ENCODE measurements at regions not wholly inside any gene's neighbourhood (a gene's known extent, or its start where the extent isn't known, plus 50 kb on each side); places are given as distances from the start of the nearest gene placed in this dataset.

DNA sequence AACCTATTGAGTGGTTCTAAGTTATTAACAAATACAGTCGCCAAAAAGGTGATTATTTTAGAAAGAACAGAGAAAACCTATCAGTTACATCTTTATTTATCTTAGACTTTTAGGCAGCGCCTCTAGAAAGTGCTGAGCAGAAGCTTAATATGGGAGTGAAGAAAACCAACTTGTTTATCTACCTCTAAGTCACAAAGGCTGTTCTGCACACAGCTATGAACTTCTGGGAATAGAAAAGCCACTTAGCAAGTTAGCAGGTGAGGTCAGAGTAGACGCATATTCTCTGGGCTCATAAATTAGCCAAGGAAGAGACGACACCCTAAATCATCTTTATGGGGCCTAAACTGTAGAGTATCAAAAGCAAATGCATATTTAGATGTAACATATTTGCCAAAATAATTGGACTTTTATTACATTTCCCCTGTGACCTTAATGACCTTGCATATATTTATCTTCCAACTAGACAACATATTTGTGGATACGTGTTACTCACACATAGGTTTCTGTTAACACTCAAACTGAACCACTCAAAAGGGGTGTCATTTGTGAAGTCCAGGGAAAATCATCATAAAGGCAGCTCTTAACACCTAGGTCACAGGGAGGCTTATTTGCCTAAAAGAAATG is 267.1 kb downstream of the ADGB start:
- Histone ChIP-seq H3K27ac (ENCODE audit: low read depth, low read length) (no peak overlapping the region), H3K4me1 (ENCODE audit: control insufficient read depth in 2 of 2, insufficient read depth in 2 of 2, low read length in 2 of 2) (no peaks in the 10 kb centered on the region), H3K36me3 (ENCODE audit: control insufficient read depth in 2 of 3, insufficient read depth in 3 of 3, low read length in 3 of 3) (no peaks in the 10 kb centered on the region), H3K27me3 (ENCODE audit: control insufficient read depth in 2 of 2, insufficient read depth in 2 of 2, low read length in 2 of 2) (no peaks in the 10 kb centered on the region), H3K9me3 (ENCODE audit: control insufficient read depth in 2 of 3, low read length in 3 of 3) (no peaks in the 10 kb centered on the region), H3K4me3 (ENCODE audit: low read length) (no peak overlapping the region)
- Mint-ChIP-seq H3K27ac (no peak overlapping the region), H3K9me3 (no peaks in the 10 kb centered on the region), H3K4me1 (peaks cover 0 to 5% (median 0%) of the 10 kb centered on the region in 7 donors), H3K4me3 (no peak overlapping the region), H3K36me3 (peaks cover 0 to 3% (median 0%) of the 10 kb centered on the region in 5 donors), H3K27me3 (peaks cover 0 to 3% (median 0%) of the 10 kb centered on the region in 5 donors)
- DNase-seq (no peak), ATAC-seq (no peak)
- intact Hi-C loops (cut with micrococcal nuclease) = no loop called here
- ChIA-PET CTCF (no interaction called here), POLR2A (no interaction called here)

GRCh38 chr6:146866731-146867414 is 268.1 kb downstream of the ADGB start:
- ATAC-seq = no peak
- no peak overlapping the region for H3K4me3 Mint-ChIP-seq
- CTCF ChIA-PET = no interaction called here
- no peaks in the 10 kb centered on the region for H3K4me1 ChIP-seq (ENCODE audit: control insufficient read depth in 2 of 2, insufficient read depth in 2 of 2, low read length in 2 of 2)
- peaks cover 0 to 3% (median 0%) of the 10 kb centered on the region in 5 donors for H3K27me3 Mint-ChIP-seq
- POLR2A ChIA-PET = no interaction called here
- peaks cover 0 to 6% (median 0%) of the 10 kb centered on the region in 7 donors for H3K4me1 Mint-ChIP-seq
- H3K4me3 ChIP-seq (ENCODE audit: low read length) = no peak overlapping the region
- H3K27me3 ChIP-seq (ENCODE audit: control insufficient read depth in 2 of 2, insufficient read depth in 2 of 2, low read length in 2 of 2) = no peaks in the 10 kb centered on the region
- intact Hi-C loops (cut with micrococcal nuclease) = no loop called here
- H3K27ac ChIP-seq (ENCODE audit: low read depth, low read length) = no peak overlapping the region
- H3K9me3 ChIP-seq (ENCODE audit: control insufficient read depth in 2 of 3, low read length in 3 of 3) = no peaks in the 10 kb centered on the region
- peaks cover 0 to 3% (median 0%) of the 10 kb centered on the region in 5 donors for H3K36me3 Mint-ChIP-seq
- no peak overlapping the region for H3K27ac Mint-ChIP-seq
- DNase-seq = no peak
- H3K36me3 ChIP-seq (ENCODE audit: control insufficient read depth in 2 of 3, insufficient read depth in 3 of 3, low read length in 3 of 3) = no peaks in the 10 kb centered on the region
- H3K9me3 Mint-ChIP-seq = peaks cover 0 to 3% (median 0%) of the 10 kb centered on the region in 11 donors

GRCh38 chr6:146868671-146869209 is 270.0 kb downstream of the ADGB start:
- CTCF ChIA-PET = no interaction called here
- no peaks in the 10 kb centered on the region for H3K9me3 ChIP-seq (ENCODE audit: control insufficient read depth in 2 of 3, low read length in 3 of 3)
- no peak overlapping the region for H3K4me3 Mint-ChIP-seq

GRCh38 chr6:146870760-146871159 is 272.0 kb downstream of the ADGB start:
- Mint-ChIP-seq H3K4me1 (peaks cover 0 to 6% (median 0%) of the 10 kb centered on the region in 7 donors), H3K27me3 (peaks cover 0 to 3% (median 0%) of the 10 kb centered on the region in 5 donors), H3K36me3 (peaks cover 0 to 3% (median 0%) of the 10 kb centered on the region in 5 donors), H3K27ac (no peak overlapping the region), H3K9me3 (peaks cover 0 to 3% (median 0%) of the 10 kb centered on the region in 11 donors), H3K4me3 (no peak overlapping the region)
- intact Hi-C loops (cut with micrococcal nuclease) = no loop called here
- Histone ChIP-seq H3K4me3 (ENCODE audit: low read length) (no peak overlapping the region), H3K36me3 (ENCODE audit: control insufficient read depth in 2 of 3, insufficient read depth in 3 of 3, low read length in 3 of 3) (no peaks in the 10 kb centered on the region), H3K27me3 (ENCODE audit: control insufficient read depth in 2 of 2, insufficient read depth in 2 of 2, low read length in 2 of 2) (no peaks in the 10 kb centered on the region), H3K27ac (ENCODE audit: low read depth, low read length) (no peak overlapping the region), H3K9me3 (ENCODE audit: control insufficient read depth in 2 of 3, low read length in 3 of 3) (no peaks in the 10 kb centered on the region), H3K4me1 (ENCODE audit: control insufficient read depth in 2 of 2, insufficient read depth in 2 of 2, low read length in 2 of 2) (no peaks in the 10 kb centered on the region)
- ATAC-seq = peak; percentile 37
- CTCF ChIA-PET = no interaction called here
- DNase-seq = no peak
- POLR2A ChIA-PET = no interaction called here

More at GRCh38 chr6:146868671-146869209, 270.0 kb downstream of the ADGB start:
- POLR2A ChIA-PET = no interaction called here
- DNase-seq (no peak), ATAC-seq (no peak)
- intact Hi-C loops (cut with micrococcal nuclease) = no loop called here
- Mint-ChIP-seq H3K36me3 (peaks cover 0 to 3% (median 0%) of the 10 kb centered on the region in 5 donors), H3K27ac (no peak overlapping the region), H3K9me3 (peaks cover 0 to 3% (median 0%) of the 10 kb centered on the region in 11 donors), H3K4me1 (peaks cover 0 to 6% (median 0%) of the 10 kb centered on the region in 7 donors), H3K27me3 (peaks cover 0 to 3% (median 0%) of the 10 kb centered on the region in 5 donors)
- Histone ChIP-seq H3K27ac (ENCODE audit: low read depth, low read length) (no peak overlapping the region), H3K4me1 (ENCODE audit: control insufficient read depth in 2 of 2, insufficient read depth in 2 of 2, low read length in 2 of 2) (no peaks in the 10 kb centered on the region), H3K36me3 (ENCODE audit: control insufficient read depth in 2 of 3, insufficient read depth in 3 of 3, low read length in 3 of 3) (no peaks in the 10 kb centered on the region), H3K4me3 (ENCODE audit: low read length) (no peak overlapping the region), H3K27me3 (ENCODE audit: control insufficient read depth in 2 of 2, insufficient read depth in 2 of 2, low read length in 2 of 2) (no peaks in the 10 kb centered on the region)

DNA sequence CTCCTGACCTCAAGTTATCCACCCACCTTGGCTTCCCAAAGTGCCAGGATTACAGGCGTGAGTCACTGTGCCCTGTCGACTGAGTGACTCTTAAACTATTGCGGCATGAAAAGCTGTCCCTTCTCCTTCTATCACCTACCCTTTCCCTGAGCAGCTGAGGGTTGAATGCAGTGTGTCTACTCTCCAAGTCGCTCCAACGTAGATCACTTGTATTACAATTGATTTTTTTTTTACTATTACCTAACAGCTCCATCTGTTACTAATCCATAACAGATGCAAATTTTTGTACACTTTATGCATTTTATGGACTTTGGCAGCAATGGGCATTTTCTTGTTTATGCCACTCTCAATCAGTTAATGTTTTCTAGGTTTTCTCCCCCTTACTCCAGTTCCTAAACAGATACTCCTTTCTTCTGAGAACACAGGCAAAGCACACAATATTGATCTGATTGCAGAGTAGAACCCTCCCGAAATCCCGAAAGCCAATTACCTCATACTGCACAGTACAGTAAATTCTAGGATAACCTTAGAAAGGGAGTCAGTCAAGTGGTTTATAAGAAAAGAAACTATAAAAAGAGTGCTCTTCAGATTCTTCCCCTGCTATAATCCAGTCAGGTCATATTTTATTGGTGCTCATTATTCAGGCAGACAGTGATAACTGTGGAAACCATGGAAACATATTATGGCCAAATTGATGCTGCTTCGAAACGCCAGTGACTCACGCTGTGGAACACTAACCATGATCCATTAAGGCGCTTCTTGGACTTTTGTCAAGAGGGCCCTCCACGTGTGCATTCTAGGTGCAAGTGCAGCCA is 273.0 kb downstream of the ADGB start:
- H3K9me3 ChIP-seq (ENCODE audit: control insufficient read depth in 2 of 3, low read length in 3 of 3) = no peaks in the 10 kb centered on the region
- CTCF ChIA-PET = no interaction called here
- H3K36me3 ChIP-seq (ENCODE audit: control insufficient read depth in 2 of 3, insufficient read depth in 3 of 3, low read length in 3 of 3) = no peaks in the 10 kb centered on the region
- H3K4me3 Mint-ChIP-seq = no peak overlapping the region
- no peaks in the 10 kb centered on the region for H3K27me3 ChIP-seq (ENCODE audit: control insufficient read depth in 2 of 2, insufficient read depth in 2 of 2, low read length in 2 of 2)
- H3K4me3 ChIP-seq (ENCODE audit: low read length) = no peak overlapping the region
- H3K4me1 ChIP-seq (ENCODE audit: control insufficient read depth in 2 of 2, insufficient read depth in 2 of 2, low read length in 2 of 2) = no peaks in the 10 kb centered on the region
- peaks cover 0 to 3% (median 0%) of the 10 kb centered on the region in 5 donors for H3K36me3 Mint-ChIP-seq
- no peak for DNase-seq
- ATAC-seq = no peak
- peaks cover 0 to 13% (median 1%) of the 10 kb centered on the region in 7 donors for H3K4me1 Mint-ChIP-seq
- H3K27ac Mint-ChIP-seq = no peak overlapping the region
- peaks cover 0 to 3% (median 0%) of the 10 kb centered on the region in 5 donors for H3K27me3 Mint-ChIP-seq
- no peak overlapping the region for H3K27ac ChIP-seq (ENCODE audit: low read depth, low read length)
- H3K9me3 Mint-ChIP-seq = peaks cover 0 to 3% (median 0%) of the 10 kb centered on the region in 11 donors
- POLR2A ChIA-PET = no interaction called here
- intact Hi-C loops (cut with micrococcal nuclease) = no loop called here

DNA sequence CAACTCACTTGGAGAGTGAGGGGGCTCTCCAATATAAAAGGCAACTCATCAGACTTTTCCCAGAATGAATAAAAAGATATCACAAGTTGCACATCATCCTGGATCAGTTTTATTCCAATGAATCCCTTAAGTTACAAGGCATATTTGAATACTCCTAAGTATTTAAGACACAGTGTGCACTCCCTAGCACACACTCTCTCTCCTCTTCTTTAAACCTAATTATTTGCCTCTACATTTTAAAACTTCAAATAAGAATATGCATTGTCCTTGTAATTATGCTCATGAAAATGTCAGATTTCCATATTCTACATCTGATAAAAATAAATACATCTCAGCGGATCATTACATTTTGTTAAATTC is 273.6 kb downstream of the ADGB start:
- no peak overlapping the region for H3K27ac ChIP-seq (ENCODE audit: low read depth, low read length)
- intact Hi-C loops (cut with micrococcal nuclease) = no loop called here
- ChIA-PET CTCF (no interaction called here), POLR2A (no interaction called here)
- H3K36me3 ChIP-seq (ENCODE audit: control insufficient read depth in 2 of 3, insufficient read depth in 3 of 3, low read length in 3 of 3) = no peaks in the 10 kb centered on the region
- no peaks in the 10 kb centered on the region for H3K4me1 ChIP-seq (ENCODE audit: control insufficient read depth in 2 of 2, insufficient read depth in 2 of 2, low read length in 2 of 2)
- no peaks in the 10 kb centered on the region for H3K27me3 ChIP-seq (ENCODE audit: control insufficient read depth in 2 of 2, insufficient read depth in 2 of 2, low read length in 2 of 2)
- DNase-seq (no peak), ATAC-seq (no peak)
- Mint-ChIP-seq H3K9me3 (peaks cover 0 to 3% (median 0%) of the 10 kb centered on the region in 11 donors), H3K27me3 (peaks cover 0 to 5% (median 0%) of the 10 kb centered on the region in 5 donors), H3K36me3 (peaks cover 0 to 3% (median 0%) of the 10 kb centered on the region in 5 donors), H3K4me1 (peaks cover 0 to 14% (median 3%) of the 10 kb centered on the region in 7 donors), H3K27ac (no peak overlapping the region), H3K4me3 (no peak overlapping the region)
- H3K4me3 ChIP-seq (ENCODE audit: low read length) = no peak overlapping the region
- H3K9me3 ChIP-seq (ENCODE audit: control insufficient read depth in 2 of 3, low read length in 3 of 3) = no peaks in the 10 kb centered on the region
